GM21825 (cell line): ENCODE measurements at regions not wholly inside any gene's neighbourhood (a gene's known extent, or its start where the extent isn't known, plus 50 kb on each side); places are given as distances from the start of the nearest gene placed in this dataset.
"Not testable (repeated sequence)": the region's sequence is repeated elsewhere in the genome, so short reads cannot be mapped to it uniquely, and the experiment has no call there.

ENCODE experiments used
- ATAC-seq: cut with Tn5 transposase; IDR thresholded peaks from one replicate; pipeline ENCODE4 v1.9.1; 2021; ENCODE audit warnings: mild to moderate bottlenecking, moderate library complexity; ENCODE audit not compliant: unreplicated experiment

GRCh38 chr3:181549266-181549665 is 162.5 kb upstream of the SOX2 start:
- no peak for ATAC-seq

- no peak for ATAC-seq
Observed at GRCh38 chr3:181541414-181541813, 170.3 kb upstream of the SOX2 start.

- ATAC-seq = no peak
Observed at GRCh38 chr3:181534781-181535221, 176.9 kb upstream of the SOX2 start.

- no peak for ATAC-seq
Observed at GRCh38 chr3:181533811-181534210, 177.9 kb upstream of the SOX2 start.

GRCh38 chr3:181530584-181530983 is 181.1 kb upstream of the SOX2 start:
- ATAC-seq = no peak

- no peak for ATAC-seq
Observed at GRCh38 chr3:181521831-181522230, 189.9 kb upstream of the SOX2 start.

GRCh38 chr3:181518222-181518621 is 193.5 kb upstream of the SOX2 start:
- no peak for ATAC-seq

- no peak for ATAC-seq
Observed at GRCh38 chr3:181512787-181513186, 198.9 kb upstream of the SOX2 start.

- no peak for ATAC-seq
Observed at GRCh38 chr3:181510500-181510899, 201.2 kb upstream of the SOX2 start.

- no peak for ATAC-seq
Observed at GRCh38 chr3:181497358-181497757, 214.4 kb upstream of the SOX2 start.

GRCh38 chr3:181493423-181493822 is 218.3 kb upstream of the SOX2 start:
- ATAC-seq = no peak

- ATAC-seq = no peak
Observed at GRCh38 chr3:181488536-181488935, 223.2 kb upstream of the SOX2 start.

- ATAC-seq = no peak
Observed at GRCh38 chr3:181487236-181487978, 224.3 kb upstream of the SOX2 start.

GRCh38 chr3:181486141-181486885 is 225.4 kb upstream of the SOX2 start:
- ATAC-seq = no peak

- ATAC-seq = no peak
Observed at GRCh38 chr3:181484026-181484425, 227.7 kb upstream of the SOX2 start.

- ATAC-seq = not testable (repeated sequence)
Observed at GRCh38 chr3:181475146-181475545, 236.6 kb upstream of the SOX2 start.

GRCh38 chr3:181470349-181470748 is 241.4 kb upstream of the SOX2 start:
- ATAC-seq = no peak

- no peak for ATAC-seq
Observed at GRCh38 chr3:181464033-181464694, 247.6 kb upstream of the SOX2 start.

GRCh38 chr3:181461381-181461780 is 250.3 kb upstream of the SOX2 start:
- no peak for ATAC-seq

GRCh38 chr3:181459516-181459915 is 252.2 kb upstream of the SOX2 start:
- no peak for ATAC-seq

- no peak for ATAC-seq
Observed at GRCh38 chr3:181458857-181459256, 252.9 kb upstream of the SOX2 start.

GRCh38 chr3:181457756-181458155 is 254.0 kb upstream of the SOX2 start:
- ATAC-seq = no peak
